H1 (cell line): ENCODE measurements at regions not wholly inside any gene's neighbourhood (a gene's known extent, or its start where the extent isn't known, plus 50 kb on each side); places are given as distances from the start of the nearest gene placed in this dataset.

Source experiments
- ATF2 ChIP-seq: IDR thresholded peaks from 2 replicates; pipeline ENCODE4 v1.6.1; 2012; ENCODE audit warnings: low read length, inconsistent platforms
- ATF3 ChIP-seq: IDR thresholded peaks from 2 replicates; pipeline ENCODE4 v1.6.1; 2011; ENCODE audit warnings: low read depth, mild to moderate bottlenecking, low read length; ENCODE audit not compliant: insufficient read depth
- CBX5 ChIP-seq: fragments of 300-800, 300-1000 bp; sonication (generic); IDR thresholded peaks from 2 replicates; pipeline ENCODE4 v1.7.1; 2016; ENCODE audit warnings: antibody characterized with exemption, low read length, low read depth
- CEBPB ChIP-seq: IDR thresholded peaks from 2 replicates; pipeline ENCODE4 v1.6.1; 2012; ENCODE audit warnings: low read depth, low read length
- CREB1 ChIP-seq: IDR thresholded peaks from 2 replicates; pipeline ENCODE4 v1.6.1; 2012; ENCODE audit warnings: inconsistent platforms
- CTCF ChIP-seq, 3 experiments: IDR thresholded peaks; 1 replicate in 2 of 3; 2 replicates in 1 of 3; pipeline versions ENCODE4 v1.5.1 to v1.6.1; 2011; ENCODE audit warnings: low read length in 3 of 3, mild to moderate bottlenecking in 3 of 3, inconsistent platforms in 2 of 3, low read depth in 1 of 3, moderate library complexity in 1 of 3; ENCODE audit not compliant: insufficient read depth in 1 of 3; ENCODE audit errors: control extremely low read depth in 1 of 3
- EZH2 ChIP-seq: fragments of 200-600 bp; sonication (generic); IDR thresholded peaks from 2 replicates; pipeline ENCODE4 v1.7.1; 2012; ENCODE audit warnings: low read depth, mild to moderate bottlenecking, moderate library complexity, low read length, inconsistent platforms; ENCODE audit not compliant: severe bottlenecking
- FOSL1 ChIP-seq: IDR thresholded peaks from 2 replicates; pipeline ENCODE4 v1.6.1; 2011; ENCODE audit warnings: mild to moderate bottlenecking, low read depth, low read length, moderate library complexity; ENCODE audit not compliant: insufficient read depth
- HDAC6 ChIP-seq: IDR thresholded peaks from one replicate; pipeline ENCODE4 v1.7.1; 2012; ENCODE audit warnings: low read depth, mild to moderate bottlenecking, inconsistent platforms, low read length, moderate library complexity
- JUN ChIP-seq: IDR thresholded peaks from 2 replicates; pipeline ENCODE4 v1.6.1; 2011; ENCODE audit warnings: low read depth, mild to moderate bottlenecking, improper control_type of control experiment, low read length
- NRF1 ChIP-seq: IDR thresholded peaks from 2 replicates; pipeline ENCODE4 v1.6.1; 2011; ENCODE audit warnings: mild to moderate bottlenecking, low read depth, low read length, improper control_type of control experiment
- POLR2A ChIP-seq, 2 experiments: IDR thresholded peaks; 1 replicate in 1 of 2; 2 replicates in 1 of 2; pipeline ENCODE4 v1.6.1; 2011; ENCODE audit warnings: low read depth in 2 of 2, low read length in 2 of 2, mild to moderate bottlenecking in 2 of 2; ENCODE audit errors: control extremely low read depth in 1 of 2
- SUZ12 ChIP-seq: fragments of 200-600 bp; sonication (generic); IDR thresholded peaks from 2 replicates; pipeline ENCODE4 v1.6.1; 2012; ENCODE audit warnings: mild to moderate bottlenecking, inconsistent platforms, low read length, moderate library complexity, mixed read lengths
- YY1 ChIP-seq: IDR thresholded peaks from 2 replicates; pipeline ENCODE4 v1.6.1; 2011; ENCODE audit warnings: low read depth, mild to moderate bottlenecking, low read length

GRCh38 chr2:22842205-22842869, 542.6 kb upstream of the KLHL29 start:
- TF ChIP-seq CTCF (IDR thresholded peaks at IDR 0.05; ENCODE audit: control extremely low read depth in 1 of 3, insufficient read depth in 1 of 3, low read depth in 1 of 3, low read length in 3 of 3): no peak
- no peak for TF ChIP-seq HDAC6
- no peak for TF ChIP-seq POLR2A (IDR thresholded peaks at IDR 0.05; ENCODE audit: control extremely low read depth in 1 of 2, low read depth in 2 of 2, low read length in 2 of 2)
- TF ChIP-seq YY1: no peak
- no peak for TF ChIP-seq SUZ12
- no peak for TF ChIP-seq CREB1
- no peak for TF ChIP-seq ATF3
- no peak for TF ChIP-seq NRF1
- no peak for TF ChIP-seq JUN
- TF ChIP-seq CEBPB: no peak
- no peak for TF ChIP-seq CBX5
- TF ChIP-seq FOSL1: no peak
- TF ChIP-seq EZH2: no peak
- no peak for TF ChIP-seq ATF2
